ENCODE measurements at regions not wholly inside any gene's neighbourhood (a gene's known extent, or its start where the extent isn't known, plus 50 kb on each side); places are given as distances from the start of the nearest gene placed in this dataset.

DNA sequence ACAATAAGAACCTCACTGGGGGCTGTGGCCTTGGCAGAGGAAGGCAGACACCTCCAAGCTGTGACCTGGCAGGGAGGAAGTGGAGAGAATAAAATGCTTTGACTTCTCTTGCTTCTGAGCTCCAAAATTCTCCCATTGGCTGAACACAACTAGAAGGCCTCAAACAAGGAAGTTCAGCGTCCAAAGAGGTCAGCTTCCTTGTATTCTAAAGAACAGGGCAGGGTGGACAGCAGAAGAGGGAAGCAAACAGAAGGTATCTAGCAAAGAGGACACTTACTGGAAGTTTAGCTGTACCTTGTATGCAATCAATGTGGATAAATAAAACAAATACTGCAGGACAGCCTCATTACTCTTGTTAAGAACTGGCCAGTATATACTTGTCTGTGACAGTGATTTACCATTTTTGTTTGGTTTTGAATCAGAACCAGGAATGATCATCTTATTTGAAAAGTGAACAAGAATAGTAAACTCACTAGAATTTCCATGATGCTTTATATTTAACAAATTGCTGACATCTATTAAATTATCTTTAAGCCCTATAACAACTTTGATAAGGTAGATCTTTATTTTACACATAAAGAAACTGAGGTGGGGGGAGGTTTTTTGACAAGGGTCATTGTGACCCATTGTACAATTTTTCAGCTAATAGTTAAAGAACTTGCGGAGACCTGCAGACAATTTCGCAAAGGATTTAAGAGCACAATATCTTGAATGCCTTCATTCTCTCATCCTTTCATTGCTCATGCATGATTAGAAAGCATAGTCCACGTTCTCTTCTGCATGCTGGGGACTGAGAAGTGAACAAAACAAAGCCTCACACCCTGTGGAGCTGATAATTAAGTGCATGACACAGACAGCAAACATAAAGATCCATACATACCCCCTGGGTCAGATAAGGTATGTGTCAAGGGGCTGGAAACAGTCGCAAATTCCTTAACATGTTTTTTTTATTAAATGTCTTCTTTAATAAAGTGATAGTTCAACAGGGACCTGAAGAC, 1448.0 kb downstream of the AACS start:
- H3K79me2 ChIP-seq (ENCODE audit: control insufficient read depth, insufficient read depth, low read length): no peaks in the 10 kb centered on the region
- H3K4me1 ChIP-seq (ENCODE audit: control insufficient read depth, insufficient read depth, low read length): no peaks in the 10 kb centered on the region
- no peaks in the 10 kb centered on the region for H4K20me1 ChIP-seq (ENCODE audit: control insufficient read depth, insufficient read depth)
- H2AFZ ChIP-seq (ENCODE audit: control insufficient read depth, low read depth, low read length): no peak overlapping the region
- no TSS peak for BruUV-seq (replicated peaks)
- H3K4me3 ChIP-seq: no peak overlapping the region
- FAIRE-seq (no peak), ATAC-seq (no peak), DNase-seq (ENCODE audit: low read depth, low spot score) (no peak)
- H3K4me2 ChIP-seq (ENCODE audit: control insufficient read depth, insufficient read depth): no peak overlapping the region
- ChIA-PET SMC1A (ENCODE audit: uncharacterized antibody, unreplicated experiment) (no interaction called here), CTCF (no interaction called here), POLR2A (no interaction called here), RAD21 (ENCODE audit: unreplicated experiment) (no interaction called here)
- no peak overlapping the region for H3K27ac ChIP-seq (ENCODE audit: control insufficient read depth, insufficient read depth)
- no peak overlapping the region for H3K9ac ChIP-seq (ENCODE audit: control insufficient read depth, insufficient read depth, low read length)
- TF ChIP-seq SMAD1 (IDR thresholded peaks at IDR 0.05; ENCODE audit: low read depth, partially characterized antibody) (no peak), NR2F1 (conservative IDR thresholded peaks at IDR 0.05) (no peak), RBBP5 (conservative IDR thresholded peaks at IDR 0.05) (no peak), TBL1XR1 (IDR thresholded peaks at IDR 0.05; ENCODE audit: low read depth, low read length) (no peak)
- TF ChIP-seq, protein P1, sequence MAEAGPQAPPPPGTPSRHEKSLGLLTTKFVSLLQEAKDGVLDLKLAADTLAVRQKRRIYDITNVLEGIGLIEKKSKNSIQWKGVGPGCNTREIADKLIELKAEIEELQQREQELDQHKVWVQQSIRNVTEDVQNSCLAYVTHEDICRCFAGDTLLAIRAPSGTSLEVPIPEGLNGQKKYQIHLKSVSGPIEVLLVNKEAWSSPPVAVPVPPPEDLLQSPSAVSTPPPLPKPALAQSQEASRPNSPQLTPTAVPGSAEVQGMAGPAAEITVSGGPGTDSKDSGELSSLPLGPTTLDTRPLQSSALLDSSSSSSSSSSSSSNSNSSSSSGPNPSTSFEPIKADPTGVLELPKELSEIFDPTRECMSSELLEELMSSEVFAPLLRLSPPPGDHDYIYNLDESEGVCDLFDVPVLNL (IDR thresholded peaks at IDR 0.05; ENCODE audit: low read depth, low read length): no peak
- H3K27me3 ChIP-seq (replicated peaks in 1 of 2; ENCODE audit: control insufficient read depth in 2 of 2, insufficient read depth in 2 of 2, low read length in 1 of 2): no peaks in the 10 kb centered on the region
- 38% methylated on average over 5 of the region's 5 CpGs for WGBS (ENCODE audit: insufficient coverage, insufficient replicate concordance, low lambda C conversion rate, missing lambda C conversion rate)
- in situ Hi-C loops (cut with MboI): no loop called here
- H3K36me3 ChIP-seq (ENCODE audit: control insufficient read depth in 2 of 2, insufficient read depth in 2 of 2, low read length in 1 of 2): no peaks in the 10 kb centered on the region
- intact Hi-C loops (cut with micrococcal nuclease; ENCODE audit: unreplicated experiment): no loop called here
- no peaks in the 10 kb centered on the region for H3K9me3 ChIP-seq (replicated peaks; ENCODE audit: control insufficient read depth, insufficient read depth, low read length)

DNA sequence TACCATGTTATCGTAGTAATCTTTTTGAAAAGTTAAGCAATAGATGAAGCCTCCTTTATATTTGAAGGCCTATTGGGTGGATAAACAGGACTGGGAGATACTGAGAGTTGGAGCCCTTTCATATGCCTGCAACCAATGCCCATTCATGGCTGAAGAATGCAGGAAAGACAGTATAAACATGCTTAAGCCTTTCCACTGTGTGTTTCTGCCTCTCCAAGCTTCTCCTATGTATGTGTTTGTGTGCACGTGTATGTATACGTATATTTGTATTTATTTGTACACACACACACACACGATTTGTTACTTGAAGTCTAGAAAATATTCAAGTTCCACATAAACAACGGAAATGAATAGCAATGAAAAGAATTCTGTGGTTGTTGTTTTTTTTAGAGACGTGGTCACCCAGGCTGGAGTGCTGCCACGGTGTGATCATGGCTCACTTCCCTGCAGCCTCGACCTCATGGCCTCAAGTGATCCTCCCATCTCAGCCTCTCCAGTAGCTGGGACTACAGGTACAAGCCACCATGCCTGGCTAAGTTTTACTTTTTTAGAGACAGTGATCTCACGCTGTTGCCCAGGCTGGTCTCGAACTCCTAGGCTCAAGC, 1453.5 kb downstream of the AACS start:
- ChIA-PET POLR2A (no interaction called here), RAD21 (ENCODE audit: unreplicated experiment) (no interaction called here), SMC1A (ENCODE audit: uncharacterized antibody, unreplicated experiment) (no interaction called here), CTCF (no interaction called here)
- BruUV-seq (replicated peaks): no TSS peak
- Histone ChIP-seq H3K9me3 (replicated peaks; ENCODE audit: control insufficient read depth, insufficient read depth, low read length) (no peaks in the 10 kb centered on the region), H2AFZ (ENCODE audit: control insufficient read depth, low read depth, low read length) (no peak overlapping the region), H3K4me2 (ENCODE audit: control insufficient read depth, insufficient read depth) (no peak overlapping the region), H4K20me1 (ENCODE audit: control insufficient read depth, insufficient read depth) (no peaks in the 10 kb centered on the region), H3K36me3 (ENCODE audit: control insufficient read depth in 2 of 2, insufficient read depth in 2 of 2, low read length in 1 of 2) (no peaks in the 10 kb centered on the region), H3K4me1 (ENCODE audit: control insufficient read depth, insufficient read depth, low read length) (no peaks in the 10 kb centered on the region), H3K27ac (ENCODE audit: control insufficient read depth, insufficient read depth) (no peak overlapping the region), H3K4me3 (no peak overlapping the region), H3K27me3 (replicated peaks in 1 of 2; ENCODE audit: control insufficient read depth in 2 of 2, insufficient read depth in 2 of 2, low read length in 1 of 2) (no peaks in the 10 kb centered on the region), H3K9ac (ENCODE audit: control insufficient read depth, insufficient read depth, low read length) (no peak overlapping the region), H3K79me2 (ENCODE audit: control insufficient read depth, insufficient read depth, low read length) (no peaks in the 10 kb centered on the region)
- FAIRE-seq (no peak), ATAC-seq (no peak), DNase-seq (ENCODE audit: low read depth, low spot score) (no peak)
- intact Hi-C loops (cut with micrococcal nuclease; ENCODE audit: unreplicated experiment) (no loop called here), in situ Hi-C loops (cut with MboI) (no loop called here)
- WGBS (ENCODE audit: insufficient coverage, insufficient replicate concordance, low lambda C conversion rate, missing lambda C conversion rate): 12% methylated on average over 10 of the region's 10 CpGs
- TF ChIP-seq CBFB (IDR thresholded peaks at IDR 0.05; ENCODE audit: low read depth) (no peak), RFX5 (IDR thresholded peaks at IDR 0.05; ENCODE audit: low read depth, low read length) (no peak), ZSCAN29 (IDR thresholded peaks at IDR 0.05) (no peak)
- TF ChIP-seq, protein P2, sequence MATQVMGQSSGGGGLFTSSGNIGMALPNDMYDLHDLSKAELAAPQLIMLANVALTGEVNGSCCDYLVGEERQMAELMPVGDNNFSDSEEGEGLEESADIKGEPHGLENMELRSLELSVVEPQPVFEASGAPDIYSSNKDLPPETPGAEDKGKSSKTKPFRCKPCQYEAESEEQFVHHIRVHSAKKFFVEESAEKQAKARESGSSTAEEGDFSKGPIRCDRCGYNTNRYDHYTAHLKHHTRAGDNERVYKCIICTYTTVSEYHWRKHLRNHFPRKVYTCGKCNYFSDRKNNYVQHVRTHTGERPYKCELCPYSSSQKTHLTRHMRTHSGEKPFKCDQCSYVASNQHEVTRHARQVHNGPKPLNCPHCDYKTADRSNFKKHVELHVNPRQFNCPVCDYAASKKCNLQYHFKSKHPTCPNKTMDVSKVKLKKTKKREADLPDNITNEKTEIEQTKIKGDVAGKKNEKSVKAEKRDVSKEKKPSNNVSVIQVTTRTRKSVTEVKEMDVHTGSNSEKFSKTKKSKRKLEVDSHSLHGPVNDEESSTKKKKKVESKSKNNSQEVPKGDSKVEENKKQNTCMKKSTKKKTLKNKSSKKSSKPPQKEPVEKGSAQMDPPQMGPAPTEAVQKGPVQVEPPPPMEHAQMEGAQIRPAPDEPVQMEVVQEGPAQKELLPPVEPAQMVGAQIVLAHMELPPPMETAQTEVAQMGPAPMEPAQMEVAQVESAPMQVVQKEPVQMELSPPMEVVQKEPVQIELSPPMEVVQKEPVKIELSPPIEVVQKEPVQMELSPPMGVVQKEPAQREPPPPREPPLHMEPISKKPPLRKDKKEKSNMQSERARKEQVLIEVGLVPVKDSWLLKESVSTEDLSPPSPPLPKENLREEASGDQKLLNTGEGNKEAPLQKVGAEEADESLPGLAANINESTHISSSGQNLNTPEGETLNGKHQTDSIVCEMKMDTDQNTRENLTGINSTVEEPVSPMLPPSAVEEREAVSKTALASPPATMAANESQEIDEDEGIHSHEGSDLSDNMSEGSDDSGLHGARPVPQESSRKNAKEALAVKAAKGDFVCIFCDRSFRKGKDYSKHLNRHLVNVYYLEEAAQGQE (IDR thresholded peaks at IDR 0.05; ENCODE audit: low read depth, low read length): no peak
- TF ChIP-seq, protein P3, sequence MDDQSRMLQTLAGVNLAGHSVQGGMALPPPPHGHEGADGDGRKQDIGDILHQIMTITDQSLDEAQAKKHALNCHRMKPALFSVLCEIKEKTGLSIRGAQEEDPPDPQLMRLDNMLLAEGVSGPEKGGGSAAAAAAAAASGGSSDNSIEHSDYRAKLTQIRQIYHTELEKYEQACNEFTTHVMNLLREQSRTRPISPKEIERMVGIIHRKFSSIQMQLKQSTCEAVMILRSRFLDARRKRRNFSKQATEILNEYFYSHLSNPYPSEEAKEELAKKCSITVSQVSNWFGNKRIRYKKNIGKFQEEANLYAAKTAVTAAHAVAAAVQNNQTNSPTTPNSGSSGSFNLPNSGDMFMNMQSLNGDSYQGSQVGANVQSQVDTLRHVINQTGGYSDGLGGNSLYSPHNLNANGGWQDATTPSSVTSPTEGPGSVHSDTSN (IDR thresholded peaks at IDR 0.05; ENCODE audit: insufficient replicate concordance, low read depth, low read length): no peak
